Mesodermal cell (in vitro differentiated cells): ENCODE measurements at regions not wholly inside any gene's neighbourhood (a gene's known extent, or its start where the extent isn't known, plus 50 kb on each side); places are given as distances from the start of the nearest gene placed in this dataset.

Experiments
- H3K27ac ChIP-seq: 2 replicates; pipeline ENCODE4 v1.7.0; 2013; ENCODE audit warnings: mild to moderate bottlenecking, low read depth, low read length, moderate library complexity; ENCODE audit not compliant: severe bottlenecking
- H3K36me3 ChIP-seq: 2 replicates; pipeline ENCODE4 v1.7.1; 2013; ENCODE audit warnings: mild to moderate bottlenecking, low read length, moderate library complexity; ENCODE audit not compliant: control insufficient read depth, insufficient read depth
- H3K4me1 ChIP-seq: one replicate; pipeline ENCODE4 v1.7.1; 2013; ENCODE audit warnings: mild to moderate bottlenecking, low read length; ENCODE audit not compliant: insufficient read depth, control insufficient read depth, poor library complexity, severe bottlenecking
- H3K4me3 ChIP-seq: 2 replicates; pipeline ENCODE4 v1.7.0; 2013; ENCODE audit warnings: low read length, control low read depth, mild to moderate bottlenecking; ENCODE audit not compliant: insufficient read depth, poor library complexity, severe bottlenecking; ENCODE audit errors: extremely low read depth
- H3K9me3 ChIP-seq: 2 replicates; pipeline ENCODE4 v1.7.1; 2013; ENCODE audit warnings: mild to moderate bottlenecking, low read length, moderate library complexity; ENCODE audit not compliant: control insufficient read depth
- WGBS, 2 experiments: methylation state at CpG; one replicate each; pipeline ENCODE4 v1.1.5; 2013; ENCODE audit warnings: missing lambda C conversion rate in 2 of 2; ENCODE audit not compliant: insufficient coverage in 2 of 2; 5-methylcytosine and 5-hydroxymethylcytosine counted together

DNA sequence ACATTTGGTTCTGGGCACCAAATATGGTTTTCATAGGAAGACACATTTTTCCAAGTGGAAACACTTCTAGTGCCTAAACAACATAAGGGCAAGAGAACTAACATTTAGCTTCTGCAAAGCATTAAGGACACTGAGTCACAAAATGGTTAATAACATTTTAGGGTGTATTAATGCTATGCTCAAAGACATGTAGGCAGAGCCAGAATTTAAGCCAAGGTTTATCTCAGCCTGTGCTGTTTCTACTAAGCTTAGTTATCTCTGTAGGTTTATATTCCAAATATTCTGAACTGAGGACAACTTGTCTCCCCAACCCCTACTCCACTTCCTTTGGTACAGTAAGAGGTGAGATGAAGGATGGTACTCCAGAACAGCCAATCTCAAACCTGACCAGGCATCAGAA is 54.1 kb upstream of the AKAP13 start:
- peaks cover 1% of the 10 kb centered on the region for H3K9me3 ChIP-seq
- no peak overlapping the region for H3K27ac ChIP-seq
- peaks cover 7% of the 10 kb centered on the region for H3K4me1 ChIP-seq
- H3K36me3 ChIP-seq = no peaks in the 10 kb centered on the region
- H3K4me3 ChIP-seq = no peak overlapping the region

DNA sequence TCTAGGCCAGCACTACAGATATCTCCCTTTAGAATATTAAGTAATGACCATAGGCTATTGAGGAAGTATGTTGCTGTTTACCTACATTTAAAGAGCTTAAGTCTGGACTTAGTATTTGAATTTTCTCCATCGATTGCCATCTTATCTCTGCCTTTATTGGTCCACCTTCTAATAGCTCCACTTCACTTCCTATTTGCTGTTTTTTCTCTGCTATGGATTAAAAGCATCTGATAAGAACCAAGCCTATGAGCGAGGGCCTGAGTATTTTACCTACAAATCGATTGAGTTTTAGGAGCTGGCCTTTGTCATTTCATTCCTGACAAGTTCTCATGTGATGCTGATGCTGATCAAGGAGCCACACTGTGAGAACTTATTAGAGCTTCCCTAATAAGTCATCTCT is 52.6 kb upstream of the AKAP13 start:
- WGBS, 2 experiments = 91% methylated on average over 3 of the region's 3 CpGs; no CpG with 5 or more reads in 1 of the 2 experiments
- peaks cover 6% of the 10 kb centered on the region for H3K9me3 ChIP-seq
- H3K36me3 ChIP-seq = no peaks in the 10 kb centered on the region

DNA sequence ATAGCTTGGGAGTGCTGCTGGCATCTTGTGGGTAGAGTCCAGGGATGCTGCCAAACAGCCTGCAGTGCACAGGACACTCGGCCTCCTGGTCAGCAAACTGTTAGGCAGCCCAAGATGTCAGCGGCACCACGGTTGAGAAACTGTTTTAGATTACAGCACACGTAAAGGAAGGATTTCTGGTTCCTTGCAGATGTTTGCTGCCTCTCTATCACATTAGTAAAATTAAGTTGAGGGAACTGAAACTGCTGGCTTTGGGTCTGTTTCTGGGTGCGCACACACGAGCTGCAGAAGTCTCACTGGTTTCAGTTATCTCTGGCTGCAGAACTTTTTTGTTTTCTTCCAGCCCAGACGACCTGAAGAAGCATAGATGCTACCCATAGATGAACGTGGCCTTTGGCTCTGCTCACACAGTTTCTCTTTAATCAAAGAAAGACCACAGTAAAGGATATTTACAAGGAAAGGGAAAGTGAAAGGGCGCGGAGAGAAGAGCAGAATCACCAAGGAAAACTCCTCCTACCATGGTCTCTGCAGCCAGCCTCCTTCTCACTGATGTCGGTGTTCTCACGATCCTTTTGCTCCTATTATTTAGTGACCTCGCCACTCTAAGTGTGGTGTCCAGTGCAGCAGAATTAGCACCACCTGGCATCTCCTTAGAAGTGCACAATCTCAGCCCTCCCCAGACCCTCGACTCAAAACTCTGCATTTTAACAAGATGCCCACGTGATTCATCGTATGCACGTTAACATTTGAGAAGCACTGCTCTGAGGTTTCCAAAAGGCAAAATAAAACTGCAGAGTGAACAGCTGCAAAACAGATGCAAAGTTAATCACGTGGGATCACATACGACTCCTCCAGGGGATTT is 50.6 kb upstream of the AKAP13 start:
- Histone ChIP-seq H3K9me3 (peaks cover 6% of the 10 kb centered on the region), H3K36me3 (no peaks in the 10 kb centered on the region), H3K4me3 (no peak overlapping the region), H3K4me1 (peaks cover 25% of the 10 kb centered on the region), H3K27ac (peak overlapping the region; percentile 20)
- 84 to 88% methylated on average over 18 of the region's 19 CpGs for WGBS, 2 experiments

More for the DNA sequence above, 52.6 kb upstream of the AKAP13 start:
- Histone ChIP-seq H3K4me3 (no peak overlapping the region), H3K4me1 (peaks cover 14% of the 10 kb centered on the region), H3K27ac (no peak overlapping the region)
